ENCODE measurements at regions not wholly inside any gene's neighbourhood (a gene's known extent, or its start where the extent isn't known, plus 50 kb on each side); places are given as distances from the start of the nearest gene placed in this dataset.
"Not testable (repeated sequence)": the region's sequence is repeated elsewhere in the genome, so short reads cannot be mapped to it uniquely, and the experiment has no call there.

DNA sequence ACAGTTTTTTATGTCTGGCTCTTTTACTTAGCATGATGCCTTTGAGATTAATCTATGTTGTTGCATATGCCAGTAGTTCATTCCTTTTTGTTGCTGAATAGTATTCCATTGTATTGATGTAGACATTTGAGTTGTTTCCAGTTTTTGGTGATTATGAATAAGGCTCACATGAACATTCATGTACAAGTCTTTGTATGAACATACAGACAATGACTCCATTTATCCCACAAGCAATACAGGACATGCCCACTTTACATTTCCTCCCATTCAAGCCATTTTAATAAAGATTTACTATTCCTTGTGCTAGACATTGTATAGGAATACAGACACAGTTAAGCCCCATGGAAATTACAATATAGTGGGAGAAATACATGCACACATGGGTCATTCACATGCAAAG lies 118.0 kb downstream of the TRIM43 start:
- H3K27ac ChIP-seq (ENCODE audit: low read length) = no peak overlapping the region
- H3K36me3 ChIP-seq (ENCODE audit: control insufficient read depth, insufficient read depth, low read length) = no peaks in the 10 kb centered on the region
- H3K4me1 ChIP-seq (ENCODE audit: control insufficient read depth, insufficient read depth, low read length) = no peaks in the 10 kb centered on the region
- ChIA-PET CTCF (interaction anchor here (0.6 kb wide), 1 partner anchor 26 kb away, joined by 3 read pairs; no protein-coding TSS in a partner anchor), POLR2A (no interaction called here)
- peaks cover 2% of the 10 kb centered on the region; the same call in 1 of the 2 replicates for H3K27me3 ChIP-seq (ENCODE audit: control insufficient read depth, insufficient read depth, low read length)
- H3K9me3 ChIP-seq (ENCODE audit: control insufficient read depth, insufficient read depth, low read depth, low read length) = no peaks in the 10 kb centered on the region
- ATAC-seq (no peak), DNase-seq (ENCODE audit: low read depth, low spot score) (no peak)
- no peak overlapping the region for H3K4me3 ChIP-seq (ENCODE audit: low read depth in 2 of 2, low read length in 2 of 2)
- no TSS peak for BruUV-seq (replicated peaks)
- TF ChIP-seq, protein P1, sequence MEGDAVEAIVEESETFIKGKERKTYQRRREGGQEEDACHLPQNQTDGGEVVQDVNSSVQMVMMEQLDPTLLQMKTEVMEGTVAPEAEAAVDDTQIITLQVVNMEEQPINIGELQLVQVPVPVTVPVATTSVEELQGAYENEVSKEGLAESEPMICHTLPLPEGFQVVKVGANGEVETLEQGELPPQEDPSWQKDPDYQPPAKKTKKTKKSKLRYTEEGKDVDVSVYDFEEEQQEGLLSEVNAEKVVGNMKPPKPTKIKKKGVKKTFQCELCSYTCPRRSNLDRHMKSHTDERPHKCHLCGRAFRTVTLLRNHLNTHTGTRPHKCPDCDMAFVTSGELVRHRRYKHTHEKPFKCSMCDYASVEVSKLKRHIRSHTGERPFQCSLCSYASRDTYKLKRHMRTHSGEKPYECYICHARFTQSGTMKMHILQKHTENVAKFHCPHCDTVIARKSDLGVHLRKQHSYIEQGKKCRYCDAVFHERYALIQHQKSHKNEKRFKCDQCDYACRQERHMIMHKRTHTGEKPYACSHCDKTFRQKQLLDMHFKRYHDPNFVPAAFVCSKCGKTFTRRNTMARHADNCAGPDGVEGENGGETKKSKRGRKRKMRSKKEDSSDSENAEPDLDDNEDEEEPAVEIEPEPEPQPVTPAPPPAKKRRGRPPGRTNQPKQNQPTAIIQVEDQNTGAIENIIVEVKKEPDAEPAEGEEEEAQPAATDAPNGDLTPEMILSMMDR (IDR thresholded peaks at IDR 0.05) = no peak
- no peak for TF ChIP-seq POLR2AphosphoS5 (IDR thresholded peaks at IDR 0.05; ENCODE audit: low read depth, low read length)
- TF ChIP-seq TCF7L2 (IDR thresholded peaks at IDR 0.05; ENCODE audit: low read depth, low read length) = no peak
- TF ChIP-seq, protein P2, sequence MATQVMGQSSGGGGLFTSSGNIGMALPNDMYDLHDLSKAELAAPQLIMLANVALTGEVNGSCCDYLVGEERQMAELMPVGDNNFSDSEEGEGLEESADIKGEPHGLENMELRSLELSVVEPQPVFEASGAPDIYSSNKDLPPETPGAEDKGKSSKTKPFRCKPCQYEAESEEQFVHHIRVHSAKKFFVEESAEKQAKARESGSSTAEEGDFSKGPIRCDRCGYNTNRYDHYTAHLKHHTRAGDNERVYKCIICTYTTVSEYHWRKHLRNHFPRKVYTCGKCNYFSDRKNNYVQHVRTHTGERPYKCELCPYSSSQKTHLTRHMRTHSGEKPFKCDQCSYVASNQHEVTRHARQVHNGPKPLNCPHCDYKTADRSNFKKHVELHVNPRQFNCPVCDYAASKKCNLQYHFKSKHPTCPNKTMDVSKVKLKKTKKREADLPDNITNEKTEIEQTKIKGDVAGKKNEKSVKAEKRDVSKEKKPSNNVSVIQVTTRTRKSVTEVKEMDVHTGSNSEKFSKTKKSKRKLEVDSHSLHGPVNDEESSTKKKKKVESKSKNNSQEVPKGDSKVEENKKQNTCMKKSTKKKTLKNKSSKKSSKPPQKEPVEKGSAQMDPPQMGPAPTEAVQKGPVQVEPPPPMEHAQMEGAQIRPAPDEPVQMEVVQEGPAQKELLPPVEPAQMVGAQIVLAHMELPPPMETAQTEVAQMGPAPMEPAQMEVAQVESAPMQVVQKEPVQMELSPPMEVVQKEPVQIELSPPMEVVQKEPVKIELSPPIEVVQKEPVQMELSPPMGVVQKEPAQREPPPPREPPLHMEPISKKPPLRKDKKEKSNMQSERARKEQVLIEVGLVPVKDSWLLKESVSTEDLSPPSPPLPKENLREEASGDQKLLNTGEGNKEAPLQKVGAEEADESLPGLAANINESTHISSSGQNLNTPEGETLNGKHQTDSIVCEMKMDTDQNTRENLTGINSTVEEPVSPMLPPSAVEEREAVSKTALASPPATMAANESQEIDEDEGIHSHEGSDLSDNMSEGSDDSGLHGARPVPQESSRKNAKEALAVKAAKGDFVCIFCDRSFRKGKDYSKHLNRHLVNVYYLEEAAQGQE (IDR thresholded peaks at IDR 0.05; ENCODE audit: insufficient read depth in 1 of 2, low read depth in 2 of 2, low read length in 1 of 2) = no peak
- TF ChIP-seq SIN3A (IDR thresholded peaks at IDR 0.05; ENCODE audit: borderline replicate concordance, insufficient read depth, low read depth, low read length) = no peak
- intact Hi-C loops (cut with micrococcal nuclease; ENCODE audit: unreplicated experiment) (no loop called here), in situ Hi-C loops (cut with HindIII; ENCODE audit: low pct_unique_long_range_greater_than_20kb, low sequenced_read_pairs) (no loop called here)

DNA sequence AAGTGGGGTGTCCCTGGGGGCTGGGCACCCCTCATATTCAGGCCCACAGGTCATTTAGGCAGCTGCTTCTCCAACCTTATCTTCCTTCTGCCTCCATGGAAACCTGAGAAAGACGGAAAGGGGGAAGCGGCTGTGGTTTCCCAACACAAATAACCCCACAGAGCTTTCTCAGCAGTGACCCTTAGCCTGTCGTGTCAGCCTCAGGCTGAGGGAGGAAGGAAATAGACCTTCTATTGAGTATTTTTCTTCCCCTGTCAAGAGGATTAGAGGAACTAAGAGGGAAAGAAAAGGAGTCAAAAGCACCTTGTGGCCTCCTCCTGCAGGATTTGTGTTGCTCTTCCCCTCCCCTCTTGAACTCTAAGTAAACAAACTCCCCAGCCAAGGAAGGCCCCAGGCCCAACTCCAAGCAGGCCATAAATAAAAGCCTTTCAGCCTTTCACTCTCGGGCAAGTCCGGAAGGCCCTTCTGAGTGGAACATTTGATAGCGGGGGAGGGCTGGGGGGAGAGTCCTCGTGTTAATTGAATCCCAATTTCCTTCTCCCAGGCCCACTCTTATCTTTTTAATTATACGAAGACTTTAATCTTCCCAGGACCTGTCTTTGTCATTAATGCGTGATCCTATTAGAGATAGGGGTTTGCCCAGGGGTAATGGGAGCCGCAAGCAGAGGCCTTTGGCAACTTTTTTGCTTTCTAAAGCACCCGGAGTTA lies 121.8 kb downstream of the TRIM43 start:
- CTCF ChIA-PET = not testable (repeated sequence)

DNA sequence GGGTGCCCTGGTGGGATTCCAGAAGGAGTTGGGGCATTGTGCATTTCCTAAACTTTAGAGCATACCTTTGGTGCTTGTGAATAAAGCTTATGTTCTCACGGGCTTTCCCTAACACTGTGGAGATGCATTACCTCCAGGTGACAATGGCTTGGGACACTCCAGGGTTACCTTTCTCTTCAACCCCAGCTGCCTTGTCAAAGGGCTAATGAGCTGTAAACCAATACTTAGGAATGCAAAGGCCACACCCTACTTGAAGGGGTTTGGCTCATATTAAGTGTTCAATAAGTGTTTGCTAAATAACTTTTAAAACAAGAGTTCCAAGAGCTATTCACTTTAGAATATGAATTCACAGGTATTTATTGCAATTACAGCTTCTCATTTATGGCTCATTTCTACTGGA lies 122.6 kb downstream of the TRIM43 start:
- CTCF ChIA-PET; H3K9me3 ChIP-seq (ENCODE audit: control insufficient read depth, insufficient read depth, low read depth, low read length); BruUV-seq (replicated peaks); H3K4me3 ChIP-seq (ENCODE audit: low read depth in 2 of 2, low read length in 2 of 2); in situ Hi-C loops (cut with HindIII; ENCODE audit: low pct_unique_long_range_greater_than_20kb, low sequenced_read_pairs); POLR2A ChIA-PET; DNase-seq (ENCODE audit: low read depth, low spot score); H3K36me3 ChIP-seq (ENCODE audit: control insufficient read depth, insufficient read depth, low read length); ATAC-seq; H3K27ac ChIP-seq (ENCODE audit: low read length); H3K27me3 ChIP-seq (ENCODE audit: control insufficient read depth, insufficient read depth, low read length); intact Hi-C loops (cut with micrococcal nuclease; ENCODE audit: unreplicated experiment); H3K4me1 ChIP-seq (ENCODE audit: control insufficient read depth, insufficient read depth, low read length): not testable (repeated sequence)

More for the DNA sequence above, 121.8 kb downstream of the TRIM43 start:
- POLR2A ChIA-PET; ATAC-seq; in situ Hi-C loops (cut with HindIII; ENCODE audit: low pct_unique_long_range_greater_than_20kb, low sequenced_read_pairs); H3K27ac ChIP-seq (ENCODE audit: low read length); DNase-seq (ENCODE audit: low read depth, low spot score); H3K4me1 ChIP-seq (ENCODE audit: control insufficient read depth, insufficient read depth, low read length); intact Hi-C loops (cut with micrococcal nuclease; ENCODE audit: unreplicated experiment); H3K36me3 ChIP-seq (ENCODE audit: control insufficient read depth, insufficient read depth, low read length); H3K27me3 ChIP-seq (ENCODE audit: control insufficient read depth, insufficient read depth, low read length); H3K9me3 ChIP-seq (ENCODE audit: control insufficient read depth, insufficient read depth, low read depth, low read length); H3K4me3 ChIP-seq (ENCODE audit: low read depth in 2 of 2, low read length in 2 of 2); BruUV-seq (replicated peaks): not testable (repeated sequence)

Measured in Panc1 (cell line).